ENCODE measurements at regions not wholly inside any gene's neighbourhood (a gene's known extent, or its start where the extent isn't known, plus 50 kb on each side); places are given as distances from the start of the nearest gene placed in this dataset.

GRCh38 chr2:120977582-120978358 is 242.1 kb downstream of the GLI2 start:
- Mint-ChIP-seq H3K36me3 (ENCODE audit: low read depth, unreplicated experiment) (peaks cover 32% of the 10 kb centered on the region), H3K4me1 (ENCODE audit: low read depth, unreplicated experiment) (peaks cover 9% of the 10 kb centered on the region)
- TF ChIP-seq EZH2 (IDR thresholded peaks at IDR 0.05; ENCODE audit: insufficient read depth, low read length) = no peak
- TF ChIP-seq, protein P1, sequence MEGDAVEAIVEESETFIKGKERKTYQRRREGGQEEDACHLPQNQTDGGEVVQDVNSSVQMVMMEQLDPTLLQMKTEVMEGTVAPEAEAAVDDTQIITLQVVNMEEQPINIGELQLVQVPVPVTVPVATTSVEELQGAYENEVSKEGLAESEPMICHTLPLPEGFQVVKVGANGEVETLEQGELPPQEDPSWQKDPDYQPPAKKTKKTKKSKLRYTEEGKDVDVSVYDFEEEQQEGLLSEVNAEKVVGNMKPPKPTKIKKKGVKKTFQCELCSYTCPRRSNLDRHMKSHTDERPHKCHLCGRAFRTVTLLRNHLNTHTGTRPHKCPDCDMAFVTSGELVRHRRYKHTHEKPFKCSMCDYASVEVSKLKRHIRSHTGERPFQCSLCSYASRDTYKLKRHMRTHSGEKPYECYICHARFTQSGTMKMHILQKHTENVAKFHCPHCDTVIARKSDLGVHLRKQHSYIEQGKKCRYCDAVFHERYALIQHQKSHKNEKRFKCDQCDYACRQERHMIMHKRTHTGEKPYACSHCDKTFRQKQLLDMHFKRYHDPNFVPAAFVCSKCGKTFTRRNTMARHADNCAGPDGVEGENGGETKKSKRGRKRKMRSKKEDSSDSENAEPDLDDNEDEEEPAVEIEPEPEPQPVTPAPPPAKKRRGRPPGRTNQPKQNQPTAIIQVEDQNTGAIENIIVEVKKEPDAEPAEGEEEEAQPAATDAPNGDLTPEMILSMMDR (IDR thresholded peaks at IDR 0.05; ENCODE audit: insufficient read depth, low read depth, low read length) = no peak

DNA sequence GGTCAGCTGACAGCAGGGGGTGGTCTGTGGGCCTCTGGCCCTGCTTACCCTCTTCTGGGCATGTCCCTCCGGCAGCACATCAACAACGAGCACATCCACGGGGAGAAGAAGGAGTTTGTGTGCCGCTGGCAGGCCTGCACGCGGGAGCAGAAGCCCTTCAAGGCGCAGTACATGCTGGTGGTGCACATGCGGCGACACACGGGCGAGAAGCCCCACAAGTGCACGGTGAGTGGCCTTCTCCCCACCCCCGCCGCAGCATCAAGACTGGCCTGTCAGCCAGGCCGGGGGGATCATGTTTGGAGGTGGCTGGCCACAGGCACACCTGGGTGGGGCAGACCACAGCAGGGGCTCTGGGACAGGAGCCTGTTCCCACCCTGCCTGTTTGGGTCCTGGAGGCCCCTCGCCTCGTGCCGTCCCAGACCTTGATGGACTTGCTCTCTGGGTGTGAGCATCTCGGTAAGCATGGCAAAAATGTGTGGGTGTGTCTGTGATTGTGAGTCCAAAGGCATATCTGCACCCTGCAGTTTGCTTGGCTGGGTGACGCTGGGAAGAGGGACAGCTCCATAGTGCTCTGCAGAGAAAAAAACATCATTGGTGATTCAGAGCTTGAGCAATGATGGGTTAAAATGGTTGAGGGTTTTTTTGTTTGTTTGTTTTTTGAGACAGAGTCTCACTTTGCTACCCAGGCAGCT is 242.8 kb downstream of the GLI2 start:
- H3K4me1 Mint-ChIP-seq (ENCODE audit: low read depth, unreplicated experiment) = peaks cover 11% of the 10 kb centered on the region
- H3K36me3 ChIP-seq (ENCODE audit: insufficient read depth, low read length) = peaks cover 20% of the 10 kb centered on the region
- no peak overlapping the region for H3K4me3 Mint-ChIP-seq (ENCODE audit: unreplicated experiment)

More at GRCh38 chr2:120977582-120978358, 242.1 kb downstream of the GLI2 start:
- Histone ChIP-seq H3K4me2 (ENCODE audit: low read length) (no peak overlapping the region), H3K9ac (ENCODE audit: low read length) (no peak overlapping the region), H2AFZ (ENCODE audit: low read depth, low read length) (no peak overlapping the region), H3K4me1 (ENCODE audit: insufficient read depth, low read length) (no peaks in the 10 kb centered on the region), H3K27ac (ENCODE audit: low read depth, low read length) (no peak overlapping the region), H3K36me3 (ENCODE audit: insufficient read depth, low read length) (peaks cover 24% of the 10 kb centered on the region), H4K20me1 (ENCODE audit: insufficient read depth, low read length) (peaks cover 18% of the 10 kb centered on the region), H3K27me3 (ENCODE audit: insufficient read depth, low read length) (no peaks in the 10 kb centered on the region), H3K79me2 (ENCODE audit: insufficient read depth, low read length) (no peaks in the 10 kb centered on the region), H3K9me3 (ENCODE audit: insufficient read depth, low read depth, low read length) (no peaks in the 10 kb centered on the region), H3K4me3 (ENCODE audit: insufficient read depth, low read depth, low read length) (no peak overlapping the region)
- DNase-seq (ENCODE audit: low read depth) (no peak), FAIRE-seq (no peak)
- H3K27ac Mint-ChIP-seq (ENCODE audit: unreplicated experiment) = no peak overlapping the region
- no peaks in the 10 kb centered on the region for H3K9me3 Mint-ChIP-seq (ENCODE audit: unreplicated experiment)
- no peaks in the 10 kb centered on the region for H3K27me3 Mint-ChIP-seq (ENCODE audit: low read depth, unreplicated experiment)
- no peak overlapping the region for H3K4me3 Mint-ChIP-seq (ENCODE audit: unreplicated experiment)

More for the DNA sequence above, 242.8 kb downstream of the GLI2 start:
- no peak for FAIRE-seq
- H3K36me3 Mint-ChIP-seq (ENCODE audit: low read depth, unreplicated experiment) = peaks cover 36% of the 10 kb centered on the region
- Histone ChIP-seq H3K9ac (ENCODE audit: low read length) (no peak overlapping the region), H3K27ac (ENCODE audit: low read depth, low read length) (no peak overlapping the region), H3K4me1 (ENCODE audit: insufficient read depth, low read length) (no peaks in the 10 kb centered on the region), H3K9me3 (ENCODE audit: insufficient read depth, low read depth, low read length) (no peaks in the 10 kb centered on the region), H3K27me3 (ENCODE audit: insufficient read depth, low read length) (no peaks in the 10 kb centered on the region), H4K20me1 (ENCODE audit: insufficient read depth, low read length) (peaks cover 18% of the 10 kb centered on the region), H3K79me2 (ENCODE audit: insufficient read depth, low read length) (no peaks in the 10 kb centered on the region), H3K4me2 (ENCODE audit: low read length) (no peak overlapping the region), H2AFZ (ENCODE audit: low read depth, low read length) (no peak overlapping the region), H3K4me3 (ENCODE audit: insufficient read depth, low read depth, low read length) (no peak overlapping the region)
- no peaks in the 10 kb centered on the region for H3K9me3 Mint-ChIP-seq (ENCODE audit: unreplicated experiment)
- peak; percentile 13 for DNase-seq (ENCODE audit: low read depth)
- H3K27me3 Mint-ChIP-seq (ENCODE audit: low read depth, unreplicated experiment) = no peaks in the 10 kb centered on the region
- TF ChIP-seq, protein P1 (IDR thresholded peaks at IDR 0.05; ENCODE audit: insufficient read depth, low read depth, low read length) = no peak
- no peak for TF ChIP-seq EZH2 (IDR thresholded peaks at IDR 0.05; ENCODE audit: insufficient read depth, low read length)
- H3K27ac Mint-ChIP-seq (ENCODE audit: unreplicated experiment) = no peak overlapping the region
